Nephron (organoid): ENCODE measurements at regions not wholly inside any gene's neighbourhood (a gene's known extent, or its start where the extent isn't known, plus 50 kb on each side); places are given as distances from the start of the nearest gene placed in this dataset.

ENCODE experiments used
- H3K27ac Mint-ChIP-seq, 3 experiments: 2 replicates each; pipeline ENCODE4 v1.8.0; 2020; ENCODE audit warnings: mixed read lengths in 3 of 3, mild to moderate bottlenecking in 2 of 3, moderate library complexity in 1 of 3
- H3K27me3 Mint-ChIP-seq: 2 replicates; pipeline ENCODE4 v1.8.0; 2021; ENCODE audit warnings: low read depth, mild to moderate bottlenecking, moderate library complexity, mixed read lengths
- H3K36me3 Mint-ChIP-seq: 2 replicates; pipeline ENCODE4 v1.8.0; 2020; ENCODE audit warnings: low read depth, mixed read lengths
- H3K4me1 Mint-ChIP-seq: 2 replicates; pipeline ENCODE4 v1.8.0; 2020; ENCODE audit warnings: mixed read lengths
- H3K4me3 Mint-ChIP-seq, 3 experiments: 2 replicates each; pipeline ENCODE4 v1.8.0; 2020; ENCODE audit warnings: mild to moderate bottlenecking in 3 of 3, mixed read lengths in 3 of 3, moderate library complexity in 2 of 3
- H3K9me3 Mint-ChIP-seq: 2 replicates; pipeline ENCODE4 v1.8.0; 2020; ENCODE audit warnings: mixed read lengths
- TF ChIP-seq, protein P1 (sequence below), 3 experiments: fragments of 200-600 bp; sonication (generic); IDR thresholded peaks; one replicate each; pipeline ENCODE4 v1.5.0; 2021; ENCODE audit warnings: antibody characterized with exemption in 3 of 3; ENCODE audit not compliant: unreplicated experiment in 3 of 3

DNA sequence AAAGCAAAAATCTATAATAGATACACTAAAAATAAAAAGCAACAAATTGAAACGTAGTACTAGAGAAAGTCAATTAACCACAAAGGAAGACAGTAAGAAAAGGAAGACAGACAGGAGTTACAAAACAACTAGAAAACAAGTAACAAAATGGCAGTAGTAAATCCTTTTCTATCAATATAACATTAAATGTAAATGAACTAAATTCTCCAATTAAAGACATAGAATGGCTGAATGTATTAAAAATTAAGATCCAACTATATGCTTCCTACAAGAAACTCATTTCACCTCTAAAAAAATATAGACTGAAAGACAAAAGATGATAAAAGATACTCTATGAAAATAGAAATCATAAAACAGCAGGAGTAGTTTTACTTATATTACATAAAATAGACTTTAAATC lies 79.1 kb downstream of the CTH start:
- TF ChIP-seq, protein P1, sequence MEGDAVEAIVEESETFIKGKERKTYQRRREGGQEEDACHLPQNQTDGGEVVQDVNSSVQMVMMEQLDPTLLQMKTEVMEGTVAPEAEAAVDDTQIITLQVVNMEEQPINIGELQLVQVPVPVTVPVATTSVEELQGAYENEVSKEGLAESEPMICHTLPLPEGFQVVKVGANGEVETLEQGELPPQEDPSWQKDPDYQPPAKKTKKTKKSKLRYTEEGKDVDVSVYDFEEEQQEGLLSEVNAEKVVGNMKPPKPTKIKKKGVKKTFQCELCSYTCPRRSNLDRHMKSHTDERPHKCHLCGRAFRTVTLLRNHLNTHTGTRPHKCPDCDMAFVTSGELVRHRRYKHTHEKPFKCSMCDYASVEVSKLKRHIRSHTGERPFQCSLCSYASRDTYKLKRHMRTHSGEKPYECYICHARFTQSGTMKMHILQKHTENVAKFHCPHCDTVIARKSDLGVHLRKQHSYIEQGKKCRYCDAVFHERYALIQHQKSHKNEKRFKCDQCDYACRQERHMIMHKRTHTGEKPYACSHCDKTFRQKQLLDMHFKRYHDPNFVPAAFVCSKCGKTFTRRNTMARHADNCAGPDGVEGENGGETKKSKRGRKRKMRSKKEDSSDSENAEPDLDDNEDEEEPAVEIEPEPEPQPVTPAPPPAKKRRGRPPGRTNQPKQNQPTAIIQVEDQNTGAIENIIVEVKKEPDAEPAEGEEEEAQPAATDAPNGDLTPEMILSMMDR (IDR thresholded peaks at IDR 0.05; ENCODE audit: unreplicated experiment in 3 of 3), result no peak
- Mint-ChIP-seq H3K4me3 (no peak overlapping the region), H3K27me3 (no peaks in the 10 kb centered on the region), H3K36me3 (no peaks in the 10 kb centered on the region), H3K4me1 (peaks cover 11% of the 10 kb centered on the region), H3K9me3 (peaks cover 6% of the 10 kb centered on the region), H3K27ac (no peak overlapping the region)

DNA sequence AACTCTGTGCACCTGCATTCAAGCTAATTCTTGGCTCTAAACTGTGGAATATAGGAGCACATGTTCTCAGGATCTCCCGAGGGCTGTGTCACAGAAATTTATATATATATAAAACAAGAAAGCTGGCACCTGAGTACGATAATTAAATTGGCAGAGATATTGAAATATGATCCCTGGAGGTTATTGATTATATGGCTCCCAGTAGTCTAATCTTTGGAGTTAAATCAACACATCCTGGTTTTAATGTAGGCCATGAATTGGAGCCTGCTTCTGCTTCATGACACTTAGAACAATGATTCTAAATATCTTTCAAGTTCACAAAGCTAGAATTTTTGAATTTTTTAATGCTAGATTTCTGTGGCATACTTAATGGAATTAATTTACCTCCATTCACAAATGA lies 84.3 kb downstream of the CTH start:
- H3K36me3 Mint-ChIP-seq, result no peaks in the 10 kb centered on the region
- no peak overlapping the region for H3K27ac Mint-ChIP-seq
- H3K9me3 Mint-ChIP-seq, result peaks cover 1% of the 10 kb centered on the region
- TF ChIP-seq, protein P1 (IDR thresholded peaks at IDR 0.05; ENCODE audit: unreplicated experiment in 3 of 3), result no peak
- no peaks in the 10 kb centered on the region for H3K27me3 Mint-ChIP-seq
- H3K4me1 Mint-ChIP-seq, result no peaks in the 10 kb centered on the region
- H3K4me3 Mint-ChIP-seq, result no peak overlapping the region

DNA sequence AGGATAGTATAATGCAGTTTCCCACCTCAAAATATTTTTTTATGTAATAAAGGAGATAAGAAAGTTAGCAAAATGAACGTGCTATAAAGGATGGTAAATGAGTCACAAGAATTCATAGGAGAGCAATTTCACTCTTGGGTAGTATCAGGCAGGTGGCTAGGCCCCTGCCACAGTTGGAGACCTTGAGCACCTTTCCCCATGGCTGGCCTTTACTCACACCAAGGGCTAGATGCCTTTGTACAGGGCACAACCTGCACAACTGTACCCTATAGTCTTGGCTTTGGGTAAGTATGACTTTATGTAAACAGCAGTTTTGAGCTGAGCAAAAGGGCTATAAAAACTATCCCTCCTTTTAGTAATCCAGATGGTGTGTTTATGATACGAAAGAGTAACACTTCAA lies 85.1 kb downstream of the CTH start:
- no peaks in the 10 kb centered on the region for H3K4me1 Mint-ChIP-seq
- no peaks in the 10 kb centered on the region for H3K9me3 Mint-ChIP-seq

DNA sequence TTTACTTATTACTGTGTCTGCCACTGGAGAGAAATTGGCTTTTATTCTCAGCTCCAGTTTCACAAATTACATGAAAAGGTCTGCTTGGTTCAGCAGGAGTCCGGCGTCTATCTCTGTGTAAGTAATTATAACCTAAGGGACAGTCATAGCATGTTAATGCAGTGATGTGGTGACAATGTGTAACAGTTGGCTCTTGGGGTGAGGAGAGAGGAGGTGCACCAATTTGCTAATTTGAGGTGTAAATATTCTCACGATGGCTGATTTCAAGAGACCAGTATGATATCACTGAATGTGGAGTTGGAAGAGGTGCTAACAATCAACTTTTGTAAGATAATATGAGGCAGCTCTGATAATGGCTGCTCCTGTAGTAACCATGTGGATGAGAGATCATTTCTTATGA lies 86.1 kb downstream of the CTH start:
- no peaks in the 10 kb centered on the region for H3K27me3 Mint-ChIP-seq
- TF ChIP-seq, protein P1 (IDR thresholded peaks at IDR 0.05; ENCODE audit: unreplicated experiment in 3 of 3), result no peak
- no peak overlapping the region for H3K4me3 Mint-ChIP-seq
- no peaks in the 10 kb centered on the region for H3K4me1 Mint-ChIP-seq
- no peak overlapping the region for H3K27ac Mint-ChIP-seq
- no peaks in the 10 kb centered on the region for H3K36me3 Mint-ChIP-seq
- no peaks in the 10 kb centered on the region for H3K9me3 Mint-ChIP-seq

More for the DNA sequence above, 85.1 kb downstream of the CTH start:
- H3K36me3 Mint-ChIP-seq, result no peaks in the 10 kb centered on the region
- H3K4me3 Mint-ChIP-seq, result no peak overlapping the region
- TF ChIP-seq, protein P1 (IDR thresholded peaks at IDR 0.05; ENCODE audit: unreplicated experiment in 3 of 3), result no peak
- H3K27me3 Mint-ChIP-seq, result no peaks in the 10 kb centered on the region
- H3K27ac Mint-ChIP-seq, result no peak overlapping the region

DNA sequence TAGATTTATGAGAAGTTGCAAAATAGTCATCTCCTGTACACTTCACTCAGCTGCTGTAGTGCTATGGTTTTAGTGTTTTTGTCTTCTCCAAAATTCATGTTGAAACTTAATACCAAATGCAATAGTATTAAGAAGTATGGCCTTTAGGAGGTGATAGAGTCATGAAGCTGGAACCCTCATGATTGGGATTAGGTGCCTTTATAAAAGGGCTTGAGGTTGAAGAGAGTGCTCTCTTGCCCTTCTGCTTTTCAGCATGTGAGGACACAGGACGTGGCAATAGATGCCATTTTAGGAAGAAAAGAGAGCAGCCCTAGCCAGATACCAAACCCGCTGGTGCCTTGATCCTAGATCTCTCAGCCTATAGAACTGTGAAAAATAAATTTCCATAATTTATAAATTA lies 87.6 kb downstream of the CTH start:
- Mint-ChIP-seq H3K4me3 (no peak overlapping the region), H3K4me1 (no peaks in the 10 kb centered on the region), H3K27ac (no peak overlapping the region), H3K36me3 (no peaks in the 10 kb centered on the region), H3K9me3 (no peaks in the 10 kb centered on the region), H3K27me3 (no peaks in the 10 kb centered on the region)
- TF ChIP-seq, protein P1 (IDR thresholded peaks at IDR 0.05; ENCODE audit: unreplicated experiment in 3 of 3), result no peak

DNA sequence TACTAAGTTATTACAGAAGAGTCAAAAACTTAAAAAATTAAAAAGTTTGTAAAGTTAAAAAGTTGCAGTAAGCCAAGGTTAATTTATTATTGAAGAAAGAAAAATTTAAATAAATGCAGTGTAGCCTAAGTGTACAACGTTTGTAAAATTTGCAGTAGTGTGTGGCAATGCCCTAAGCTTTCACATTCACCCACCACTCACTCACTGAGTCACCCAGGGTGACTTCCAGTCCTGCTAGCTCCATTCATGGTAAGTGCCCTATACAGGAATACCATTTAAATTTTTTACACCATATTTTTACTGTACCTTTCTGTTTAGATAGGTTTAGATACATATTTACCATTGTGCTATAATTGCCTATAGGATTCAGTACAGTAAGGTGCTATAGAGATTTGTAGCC lies 88.6 kb downstream of the CTH start:
- no peaks in the 10 kb centered on the region for H3K9me3 Mint-ChIP-seq
- H3K36me3 Mint-ChIP-seq, result no peaks in the 10 kb centered on the region
- no peak overlapping the region for H3K27ac Mint-ChIP-seq
- TF ChIP-seq, protein P1 (IDR thresholded peaks at IDR 0.05; ENCODE audit: unreplicated experiment in 3 of 3), result no peak
- H3K27me3 Mint-ChIP-seq, result no peaks in the 10 kb centered on the region
- no peak overlapping the region for H3K4me3 Mint-ChIP-seq
- H3K4me1 Mint-ChIP-seq, result no peaks in the 10 kb centered on the region
